HFFc6 (cell line): ENCODE measurements at regions not wholly inside any gene's neighbourhood (a gene's known extent, or its start where the extent isn't known, plus 50 kb on each side); places are given as distances from the start of the nearest gene placed in this dataset.

Experiments
- DNase-seq: peaks from one replicate; pipeline ENCODE4 v3.0.0-alpha.2; 2018
- H3K27ac Mint-ChIP-seq: 2 replicates; pipeline ENCODE4 v1.8.0; 2020; ENCODE audit warnings: mild to moderate bottlenecking, mixed read lengths
- H3K27me3 Mint-ChIP-seq: 2 replicates; pipeline ENCODE4 v1.8.0; 2021; ENCODE audit warnings: mild to moderate bottlenecking, moderate library complexity, mixed read lengths; ENCODE audit not compliant: insufficient read depth
- H3K36me3 Mint-ChIP-seq: 2 replicates; pipeline ENCODE4 v1.8.0; 2021; ENCODE audit warnings: low read depth, mixed read lengths
- H3K4me1 Mint-ChIP-seq: 2 replicates; pipeline ENCODE4 v1.8.0; 2020; ENCODE audit warnings: low read depth, mixed read lengths
- H3K4me3 Mint-ChIP-seq: 2 replicates; pipeline ENCODE4 v1.8.0; 2020; ENCODE audit warnings: mild to moderate bottlenecking, moderate library complexity, mixed read lengths
- H3K9me3 Mint-ChIP-seq: 2 replicates; pipeline ENCODE4 v1.8.0; 2020; ENCODE audit warnings: mild to moderate bottlenecking, mixed read lengths
- CTCF ChIP-seq: fragments of 200-600 bp; sonication (generic); IDR thresholded peaks from 2 replicates; pipeline ENCODE4 v1.5.0; 2021; ENCODE audit warnings: antibody characterized with exemption, mild to moderate bottlenecking

GRCh38 chr16:7979448-7980132 is 610.7 kb downstream of the TMEM114 start:
- peaks cover 51% of the 10 kb centered on the region for H3K9me3 Mint-ChIP-seq
- no peak overlapping the region for H3K27ac Mint-ChIP-seq
- TF ChIP-seq CTCF, result no peak
- H3K36me3 Mint-ChIP-seq, result 0 out of 2 replicates have a peak, but pooled peaks cover 3% of the 10 kb centered on the region
- no peak overlapping the region for H3K4me3 Mint-ChIP-seq
- H3K27me3 Mint-ChIP-seq, result no peaks in the 10 kb centered on the region; the same call in 1 of the 2 replicates
- DNase-seq, result no peak
- no peaks in the 10 kb centered on the region for H3K4me1 Mint-ChIP-seq

- H3K4me3 Mint-ChIP-seq, result no peak overlapping the region
- H3K27ac Mint-ChIP-seq, result no peak overlapping the region
- peaks cover 4% of the 10 kb centered on the region; the same call in 1 of the 2 replicates for H3K36me3 Mint-ChIP-seq
- no peaks in the 10 kb centered on the region; the same call in 1 of the 2 replicates for H3K27me3 Mint-ChIP-seq
- H3K9me3 Mint-ChIP-seq, result peaks cover 40% of the 10 kb centered on the region
- no peaks in the 10 kb centered on the region for H3K4me1 Mint-ChIP-seq
- no peak for DNase-seq
- no peak for TF ChIP-seq CTCF
Measured at GRCh38 chr16:7976563-7976962, 613.7 kb downstream of the TMEM114 start.

GRCh38 chr16:7976125-7976524 is 614.2 kb downstream of the TMEM114 start:
- DNase-seq, result no peak
- H3K27ac Mint-ChIP-seq, result no peak overlapping the region
- no peaks in the 10 kb centered on the region for H3K4me1 Mint-ChIP-seq
- no peaks in the 10 kb centered on the region; the same call in 1 of the 2 replicates for H3K27me3 Mint-ChIP-seq
- H3K4me3 Mint-ChIP-seq, result no peak overlapping the region
- peaks cover 4% of the 10 kb centered on the region; the same call in 1 of the 2 replicates for H3K36me3 Mint-ChIP-seq
- H3K9me3 Mint-ChIP-seq, result peaks cover 38% of the 10 kb centered on the region
- TF ChIP-seq CTCF, result no peak

GRCh38 chr16:7967996-7968509 is 622.3 kb downstream of the TMEM114 start:
- H3K9me3 Mint-ChIP-seq, result peaks cover 66% of the 10 kb centered on the region
- H3K27ac Mint-ChIP-seq, result no peak overlapping the region
- H3K4me3 Mint-ChIP-seq, result no peak overlapping the region

GRCh38 chr16:7964744-7965143 is 625.6 kb downstream of the TMEM114 start:
- Mint-ChIP-seq H3K27ac (no peak overlapping the region), H3K27me3 (no peaks in the 10 kb centered on the region), H3K4me1 (no peaks in the 10 kb centered on the region), H3K9me3 (peaks cover 59% of the 10 kb centered on the region), H3K4me3 (no peak overlapping the region), H3K36me3 (no peaks in the 10 kb centered on the region)
- DNase-seq, result no peak
- no peak for TF ChIP-seq CTCF

More at GRCh38 chr16:7967996-7968509, 622.3 kb downstream of the TMEM114 start:
- no peak for TF ChIP-seq CTCF
- Mint-ChIP-seq H3K36me3 (peaks cover 4% of the 10 kb centered on the region; the same call in 1 of the 2 replicates), H3K27me3 (no peaks in the 10 kb centered on the region), H3K4me1 (no peaks in the 10 kb centered on the region)
- no peak for DNase-seq
